SK-N-SH (cell line): ENCODE measurements at regions not wholly inside any gene's neighbourhood (a gene's known extent, or its start where the extent isn't known, plus 50 kb on each side); places are given as distances from the start of the nearest gene placed in this dataset.

Experiments
- CTCF ChIA-PET: fragments of 300-600, 350-600 bp; formaldehyde crosslinking; extraction: SDS; loops from one replicate; lab custom pipeline; 2021; lab: Yijun Ruan, JAX
- POLR2A ChIA-PET: fragments of 350-600 bp; sonication (Branson Sonifier 250); formaldehyde crosslinking; extraction: SDS; loops from one replicate; lab custom pipeline; 2020; ENCODE audit warnings: antibody characterized with exemption, inconsistent platforms; lab: Yijun Ruan, JAX
- DNase-seq: peaks from one replicate; pipeline ENCODE4 v3.0.0; 2012
- H2AFZ ChIP-seq: fragments of 200-600 bp; sonication (generic); 2 replicates; pipeline ENCODE4 v1.8.1; 2016; ENCODE audit warnings: antibody characterized with exemption, mild to moderate bottlenecking, low read depth
- H3F3A ChIP-seq: fragments of 200-600 bp; sonication (generic); replicated peaks from 2 replicates; pipeline ENCODE3; 2016; ENCODE audit warnings: antibody characterized with exemption, mild to moderate bottlenecking; ENCODE audit not compliant: insufficient read depth
- H3K27ac ChIP-seq, 2 experiments: fragments of 200-500 bp in 1 of 2; fragments of 200-600 bp in 1 of 2; sonication (Bioruptor generic) in 1 of 2; sonication (generic), shearing (Covaris generic) in 1 of 2; 2 replicates each; pipeline versions ENCODE4 v1.5.1 to v1.6.1; 2014 to 2016; ENCODE audit warnings: low read depth in 2 of 2, inconsistent platforms in 1 of 2, low read length in 1 of 2, mild to moderate bottlenecking in 1 of 2, mixed read lengths in 1 of 2
- H3K27me3 ChIP-seq: fragments of 200-600 bp; sonication (generic), shearing (Covaris generic); 2 replicates; pipeline ENCODE4 v1.6.1; 2016; ENCODE audit warnings: mixed run types; ENCODE audit not compliant: insufficient read depth
- H3K36me3 ChIP-seq, 2 experiments: fragments of 200-500 bp in 1 of 2; fragments of 200-600 bp in 1 of 2; sonication (Bioruptor generic) in 1 of 2; sonication (generic) in 1 of 2; replicated peaks in 1 of 2; 2 replicates each; pipeline versions ENCODE3 to v1.5.1; 2014 to 2016; ENCODE audit warnings: low read length in 1 of 2, mild to moderate bottlenecking in 1 of 2; ENCODE audit not compliant: insufficient read depth in 2 of 2, control insufficient read depth in 1 of 2
- H3K4me1 ChIP-seq, 2 experiments: fragments of 200-500 bp in 1 of 2; fragments of 200-600 bp in 1 of 2; sonication (Bioruptor generic) in 1 of 2; sonication (generic), shearing (Covaris generic) in 1 of 2; 2 replicates each; pipeline versions ENCODE4 v1.5.1 to v1.6.1; 2014 to 2016; ENCODE audit warnings: low read depth in 1 of 2, low read length in 1 of 2, mixed run types in 1 of 2; ENCODE audit not compliant: insufficient read depth in 2 of 2, control insufficient read depth in 1 of 2
- H3K4me2 ChIP-seq: fragments of 200-600 bp; sonication (generic), shearing (Covaris generic); 2 replicates; pipeline ENCODE4 v1.6.1; 2017; ENCODE audit warnings: mixed run types
- H3K4me3 ChIP-seq, 2 experiments: fragments of 200-500 bp in 1 of 2; fragments of 200-600 bp in 1 of 2; sonication (Bioruptor generic) in 1 of 2; sonication (generic), shearing (Covaris generic) in 1 of 2; 2 replicates each; pipeline versions ENCODE4 v1.5.1 to v1.8.1; 2014 to 2016; ENCODE audit warnings: low read depth in 2 of 2, inconsistent platforms in 1 of 2, low read length in 1 of 2, mild to moderate bottlenecking in 1 of 2, mixed read lengths in 1 of 2, moderate library complexity in 1 of 2
- H3K79me2 ChIP-seq: fragments of 200-600 bp; sonication (generic); 2 replicates; pipeline ENCODE4 v1.8.1; 2017; ENCODE audit warnings: mild to moderate bottlenecking; ENCODE audit not compliant: insufficient read depth
- H3K9ac ChIP-seq: fragments of 200-600 bp; sonication (generic); 2 replicates; pipeline ENCODE4 v1.6.1; 2017; ENCODE audit warnings: mixed run types
- H3K9me2 ChIP-seq: fragments of 200-600 bp; sonication (generic); 2 replicates; pipeline ENCODE4 v1.6.1; 2017; ENCODE audit warnings: mixed run types
- H3K9me3 ChIP-seq: fragments of 200-600 bp; sonication (generic); 2 replicates; pipeline ENCODE4 v1.6.1; 2017; ENCODE audit warnings: mixed run types, mild to moderate bottlenecking, moderate library complexity
- H4K20me1 ChIP-seq: fragments of 200-600 bp; sonication (generic); 2 replicates; pipeline ENCODE4 v1.6.1; 2017; ENCODE audit warnings: mild to moderate bottlenecking, mixed run types; ENCODE audit not compliant: insufficient read depth
- EP300 ChIP-seq, 2 experiments: IDR thresholded peaks; 2 replicates each; pipeline versions ENCODE4 v1.4.0 to v1.6.1; 2012; ENCODE audit warnings: borderline replicate concordance in 1 of 2, low read depth in 1 of 2, low read length in 1 of 2
- EZH2phosphoT487 ChIP-seq: fragments of 200-600 bp; sonication (generic); IDR thresholded peaks from 2 replicates; pipeline ENCODE4 v1.6.1; 2017; ENCODE audit warnings: low read depth, mixed run types, mild to moderate bottlenecking, antibody characterized with exemption, moderate library complexity, borderline replicate concordance
- FOXJ3 ChIP-seq: sonication (generic); formaldehyde crosslinking; IDR thresholded peaks from 2 replicates; pipeline ENCODE4 v1.5.1; 2020; ENCODE audit warnings: mild to moderate bottlenecking, missing genetic modification reagents
- FOXM1 ChIP-seq: IDR thresholded peaks from 2 replicates; pipeline ENCODE4 v1.4.0; 2012; ENCODE audit warnings: low read depth, mild to moderate bottlenecking
- JUND ChIP-seq: IDR thresholded peaks from 2 replicates; pipeline ENCODE4 v1.4.0; 2012
- MAX ChIP-seq: IDR thresholded peaks from 2 replicates; pipeline ENCODE4 v1.4.0; 2012; ENCODE audit warnings: low read depth
- MXI1 ChIP-seq: IDR thresholded peaks from 2 replicates; pipeline ENCODE4 v1.6.1; 2012; ENCODE audit warnings: mild to moderate bottlenecking, low read depth, low read length, improper control_type of control experiment
- NRF1 ChIP-seq: IDR thresholded peaks from 2 replicates; pipeline ENCODE4 v1.6.1; 2012; ENCODE audit warnings: low read depth, mild to moderate bottlenecking, low read length
- REST ChIP-seq: IDR thresholded peaks from 2 replicates; pipeline ENCODE4 v1.6.1; 2012; ENCODE audit warnings: mild to moderate bottlenecking, low read depth, low read length, moderate library complexity
- TEAD4 ChIP-seq: IDR thresholded peaks from 2 replicates; pipeline ENCODE4 v1.4.0; 2012; ENCODE audit warnings: mild to moderate bottlenecking, borderline replicate concordance; ENCODE audit not compliant: insufficient read depth
- YY1 ChIP-seq: IDR thresholded peaks from 2 replicates; pipeline ENCODE4 v1.4.0; 2012; ENCODE audit warnings: low read depth, mild to moderate bottlenecking
- WGBS: methylation state at CpG from one replicate; pipeline ENCODE4 v1.1.6; 2017; ENCODE audit warnings: low lambda C conversion rate; 5-methylcytosine and 5-hydroxymethylcytosine counted together
- TF ChIP-seq, protein P1 (sequence below): fragments of 150-350 bp; IDR thresholded peaks from 2 replicates; pipeline ENCODE4 v1.6.1; 2016; ENCODE audit warnings: mild to moderate bottlenecking, low read depth, low read length

- H3K9me3 ChIP-seq = no peaks in the 10 kb centered on the region
- no peaks in the 10 kb centered on the region for H3F3A ChIP-seq
- no peaks in the 10 kb centered on the region for H3K27me3 ChIP-seq
- CTCF ChIA-PET = no interaction called here
- H4K20me1 ChIP-seq = no peaks in the 10 kb centered on the region
- no peak overlapping the region for H3K27ac ChIP-seq
- H3K36me3 ChIP-seq = no peaks in the 10 kb centered on the region
- TF ChIP-seq NRF1 (no peak), FOXM1 (no peak), EZH2phosphoT487 (no peak), MAX (no peak), MXI1 (no peak), TEAD4 (no peak), FOXJ3 (CRISPR knock-in tag) (no peak)
- TF ChIP-seq, all 33 proteins: peak for 0
- H3K79me2 ChIP-seq = no peaks in the 10 kb centered on the region
- no peak overlapping the region for H3K4me3 ChIP-seq
- no peaks in the 10 kb centered on the region for H3K9me2 ChIP-seq
- no peak overlapping the region for H3K9ac ChIP-seq
- no peak overlapping the region for H3K4me2 ChIP-seq
- DNase-seq = no peak
- H2AFZ ChIP-seq = no peak overlapping the region
- POLR2A ChIA-PET = no interaction called here
- H3K4me1 ChIP-seq = no peaks in the 10 kb centered on the region
These were observed 255.1 kb downstream of the DSC3 start for GRCh38 chr18:30787410-30787809.

GRCh38 chr18:30781601-30782000 lies 260.9 kb downstream of the DSC3 start:
- H3K27me3 ChIP-seq = no peaks in the 10 kb centered on the region
- H4K20me1 ChIP-seq = no peaks in the 10 kb centered on the region
- POLR2A ChIA-PET = no interaction called here
- TF ChIP-seq TEAD4 (no peak), EP300 (IDR thresholded peaks at IDR 0.05; ENCODE audit: borderline replicate concordance in 1 of 2, low read depth in 1 of 2, low read length in 1 of 2) (no peak), JUND (no peak), MAX (no peak), MXI1 (no peak), YY1 (no peak), REST (no peak), EZH2phosphoT487 (no peak)
- TF ChIP-seq, protein P1, sequence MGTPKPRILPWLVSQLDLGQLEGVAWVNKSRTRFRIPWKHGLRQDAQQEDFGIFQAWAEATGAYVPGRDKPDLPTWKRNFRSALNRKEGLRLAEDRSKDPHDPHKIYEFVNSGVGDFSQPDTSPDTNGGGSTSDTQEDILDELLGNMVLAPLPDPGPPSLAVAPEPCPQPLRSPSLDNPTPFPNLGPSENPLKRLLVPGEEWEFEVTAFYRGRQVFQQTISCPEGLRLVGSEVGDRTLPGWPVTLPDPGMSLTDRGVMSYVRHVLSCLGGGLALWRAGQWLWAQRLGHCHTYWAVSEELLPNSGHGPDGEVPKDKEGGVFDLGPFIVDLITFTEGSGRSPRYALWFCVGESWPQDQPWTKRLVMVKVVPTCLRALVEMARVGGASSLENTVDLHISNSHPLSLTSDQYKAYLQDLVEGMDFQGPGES = no peak
- TF ChIP-seq, all 33 proteins: peak for 0
- Histone ChIP-seq H3K4me3 (no peak overlapping the region), H3K79me2 (no peaks in the 10 kb centered on the region), H2AFZ (no peak overlapping the region), H3K4me1 (no peaks in the 10 kb centered on the region), H3K36me3 (no peaks in the 10 kb centered on the region), H3K9ac (no peak overlapping the region), H3K9me3 (no peaks in the 10 kb centered on the region), H3K4me2 (no peak overlapping the region), H3F3A (no peaks in the 10 kb centered on the region), H3K27ac (no peak overlapping the region), H3K9me2 (no peaks in the 10 kb centered on the region)
- DNase-seq = no peak
- 14% methylated on average over 2 of the region's 2 CpGs for WGBS
- CTCF ChIA-PET = no interaction called here
